ENCODE measurements at regions not wholly inside any gene's neighbourhood (a gene's known extent, or its start where the extent isn't known, plus 50 kb on each side); places are given as distances from the start of the nearest gene placed in this dataset.

- TF ChIP-seq, protein P1, sequence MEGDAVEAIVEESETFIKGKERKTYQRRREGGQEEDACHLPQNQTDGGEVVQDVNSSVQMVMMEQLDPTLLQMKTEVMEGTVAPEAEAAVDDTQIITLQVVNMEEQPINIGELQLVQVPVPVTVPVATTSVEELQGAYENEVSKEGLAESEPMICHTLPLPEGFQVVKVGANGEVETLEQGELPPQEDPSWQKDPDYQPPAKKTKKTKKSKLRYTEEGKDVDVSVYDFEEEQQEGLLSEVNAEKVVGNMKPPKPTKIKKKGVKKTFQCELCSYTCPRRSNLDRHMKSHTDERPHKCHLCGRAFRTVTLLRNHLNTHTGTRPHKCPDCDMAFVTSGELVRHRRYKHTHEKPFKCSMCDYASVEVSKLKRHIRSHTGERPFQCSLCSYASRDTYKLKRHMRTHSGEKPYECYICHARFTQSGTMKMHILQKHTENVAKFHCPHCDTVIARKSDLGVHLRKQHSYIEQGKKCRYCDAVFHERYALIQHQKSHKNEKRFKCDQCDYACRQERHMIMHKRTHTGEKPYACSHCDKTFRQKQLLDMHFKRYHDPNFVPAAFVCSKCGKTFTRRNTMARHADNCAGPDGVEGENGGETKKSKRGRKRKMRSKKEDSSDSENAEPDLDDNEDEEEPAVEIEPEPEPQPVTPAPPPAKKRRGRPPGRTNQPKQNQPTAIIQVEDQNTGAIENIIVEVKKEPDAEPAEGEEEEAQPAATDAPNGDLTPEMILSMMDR (IDR thresholded peaks at IDR 0.05; ENCODE audit: low read depth, low read length, missing control alignments) = no peak
- no peak for DNase-seq (ENCODE audit: extremely low read depth, low read depth)
- no peak overlapping the region for H3K4me3 ChIP-seq (replicated peaks; ENCODE audit: low read depth, low read length)
These were observed 97.0 kb upstream of the MAN1A1 start for GRCh38 chr6:119446609-119447008.

GRCh38 chr6:119446115-119446554 is 96.6 kb upstream of the MAN1A1 start:
- TF ChIP-seq, protein P1 (IDR thresholded peaks at IDR 0.05; ENCODE audit: low read depth, low read length, missing control alignments) = no peak
- no peak for DNase-seq (ENCODE audit: extremely low read depth, low read depth)
- no peak overlapping the region for H3K4me3 ChIP-seq (replicated peaks; ENCODE audit: low read depth, low read length)

- DNase-seq (ENCODE audit: extremely low read depth, low read depth) = no peak
- TF ChIP-seq, protein P1 (IDR thresholded peaks at IDR 0.05; ENCODE audit: low read depth, low read length, missing control alignments) = no peak
- H3K4me3 ChIP-seq (replicated peaks; ENCODE audit: low read depth, low read length) = no peak overlapping the region
These were observed 96.1 kb upstream of the MAN1A1 start for GRCh38 chr6:119445666-119446065.

- no peak for DNase-seq (ENCODE audit: extremely low read depth, low read depth)
- TF ChIP-seq, protein P1 (IDR thresholded peaks at IDR 0.05; ENCODE audit: low read depth, low read length, missing control alignments) = no peak
- H3K4me3 ChIP-seq (replicated peaks; ENCODE audit: low read depth, low read length) = no peak overlapping the region
These were observed 95.3 kb upstream of the MAN1A1 start for GRCh38 chr6:119444642-119445557.

DNA sequence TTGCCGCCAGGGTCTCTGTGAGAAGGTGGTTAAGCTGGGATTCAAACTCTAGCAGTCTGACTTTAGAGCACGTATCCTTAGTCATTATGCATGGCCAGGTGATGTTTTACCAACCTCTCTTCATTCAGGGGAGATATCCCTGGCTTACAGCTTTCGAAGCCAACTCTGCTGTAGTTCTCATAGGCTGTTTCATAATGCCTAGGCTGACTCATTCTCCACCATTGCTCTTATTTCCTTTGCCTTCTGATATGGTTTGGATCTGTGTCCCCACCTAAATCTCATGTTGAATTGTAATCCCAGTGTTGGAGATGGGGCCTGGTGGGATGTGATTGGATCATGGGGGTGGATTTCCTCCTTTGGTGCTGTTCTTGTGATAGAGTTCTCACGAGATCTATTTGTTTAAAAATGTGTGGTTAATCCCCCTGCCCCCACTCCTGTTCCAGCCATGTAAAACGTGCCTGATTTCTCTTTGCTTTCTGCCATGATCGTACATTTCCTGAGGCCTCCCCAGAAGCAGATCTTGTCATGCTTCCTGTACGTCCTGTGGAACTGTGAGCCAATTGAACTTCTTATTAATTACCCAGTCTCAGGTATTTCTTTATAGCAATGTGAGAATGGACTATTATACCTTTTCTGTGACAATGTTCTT is 94.6 kb upstream of the MAN1A1 start:
- H3K4me3 ChIP-seq (replicated peaks; ENCODE audit: low read depth, low read length) = no peak overlapping the region
- no peak for DNase-seq (ENCODE audit: extremely low read depth, low read depth)
- TF ChIP-seq, protein P1 (IDR thresholded peaks at IDR 0.05; ENCODE audit: low read depth, low read length, missing control alignments) = no peak

DNA sequence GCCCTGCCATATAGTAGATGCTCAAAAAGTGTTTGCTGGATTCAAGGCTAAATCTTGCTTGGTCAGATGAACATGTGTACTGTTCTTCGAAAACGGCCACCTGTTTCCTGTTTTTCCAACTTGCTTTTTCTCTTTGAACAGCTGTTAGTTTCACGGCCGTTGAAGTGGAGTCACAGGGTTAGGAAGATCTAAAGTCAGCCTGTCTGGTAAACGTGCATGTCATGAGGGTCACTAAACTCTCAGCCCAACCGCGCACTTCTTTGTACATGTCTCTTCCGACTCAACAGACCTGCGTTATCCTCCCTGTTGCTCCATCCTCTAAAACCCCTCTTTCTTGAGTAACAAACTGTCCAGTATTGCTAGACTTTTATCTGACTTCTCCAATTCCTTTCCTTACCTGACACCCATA is 93.2 kb upstream of the MAN1A1 start:
- DNase-seq (ENCODE audit: extremely low read depth, low read depth) = no peak
- no peak overlapping the region for H3K4me3 ChIP-seq (replicated peaks; ENCODE audit: low read depth, low read length)

More for the DNA sequence above, 93.2 kb upstream of the MAN1A1 start:
- TF ChIP-seq, protein P1 (IDR thresholded peaks at IDR 0.05; ENCODE audit: low read depth, low read length, missing control alignments) = no peak
